CD4-positive, alpha-beta T cell (primary cell): ENCODE measurements at regions not wholly inside any gene's neighbourhood (a gene's known extent, or its start where the extent isn't known, plus 50 kb on each side); places are given as distances from the start of the nearest gene placed in this dataset.

Experiments
- ATAC-seq: fragments of 200-7000 bp; cut with Tn5 transposase; one replicate; pipeline ENCODE4 v1.10.0; 2022; ENCODE audit warnings: mild to moderate bottlenecking; ENCODE audit not compliant: poor library complexity
- CTCF ChIA-PET: fragments of 350-600 bp; sonication (Branson Sonifier 250); formaldehyde crosslinking; loops from one replicate; lab custom pipeline; 2021; ENCODE audit warnings: antibody characterized with exemption, inconsistent platforms; lab: Charles Lee
- POLR2A ChIA-PET: fragments of 350-600 bp; sonication (Branson Sonifier 250); formaldehyde crosslinking; loops from one replicate; lab custom pipeline; 2021; ENCODE audit warnings: antibody characterized with exemption, inconsistent platforms; lab: Charles Lee
- DNase-seq, 14 experiments: peaks; one replicate each; pipeline ENCODE4 v3.0.0-alpha.2; 2013 to 2020; ENCODE audit warnings: mixed read lengths in 2 of 14
- H3K27ac ChIP-seq, 2 donors: one replicate each; pipeline versions ENCODE4 v1.5.1 to v1.7.0; 2013; ENCODE audit warnings: low read length in 2 of 2, low read depth in 1 of 2, mild to moderate bottlenecking in 1 of 2
- H3K27me3 ChIP-seq, 2 experiments: 1 replicate in 1 of 2; 2 replicates in 1 of 2; pipeline versions ENCODE4 v1.6.1 to v1.7.0; 2013; ENCODE audit warnings: low read length in 2 of 2, control low read depth in 1 of 2, mild to moderate bottlenecking in 1 of 2, moderate library complexity in 1 of 2; ENCODE audit not compliant: insufficient read depth in 2 of 2, control insufficient read depth in 1 of 2
- H3K36me3 ChIP-seq: one replicate; pipeline ENCODE4 v1.6.1; 2013; ENCODE audit warnings: low read length, control low read depth; ENCODE audit not compliant: insufficient read depth
- H3K4me1 ChIP-seq: one replicate; pipeline ENCODE4 v1.6.1; 2013; ENCODE audit warnings: low read length, control low read depth; ENCODE audit not compliant: insufficient read depth
- H3K4me3 ChIP-seq: one replicate; pipeline ENCODE4 v1.5.1; 2013; ENCODE audit warnings: mild to moderate bottlenecking, low read length, moderate library complexity
- H3K9me3 ChIP-seq, 2 experiments: 1 replicate in 1 of 2; 2 replicates in 1 of 2; pipeline versions ENCODE4 v1.6.1 to v1.7.0; 2013; ENCODE audit warnings: low read length in 2 of 2, mild to moderate bottlenecking in 2 of 2, control low read depth in 1 of 2, moderate library complexity in 1 of 2; ENCODE audit not compliant: control insufficient read depth in 1 of 2, insufficient read depth in 1 of 2
- H3K27ac Mint-ChIP-seq: one replicate; pipeline ENCODE4 v1.8.0; 2020; ENCODE audit warnings: mixed read lengths
- H3K27me3 Mint-ChIP-seq: one replicate; pipeline ENCODE4 v1.8.0; 2021; ENCODE audit warnings: mixed read lengths
- H3K36me3 Mint-ChIP-seq: one replicate; pipeline ENCODE4 v1.8.0; 2021; ENCODE audit warnings: low read depth, mixed read lengths
- H3K4me1 Mint-ChIP-seq: one replicate; pipeline ENCODE4 v1.8.0; 2021; ENCODE audit warnings: low read depth, mixed read lengths
- H3K4me3 Mint-ChIP-seq: one replicate; pipeline ENCODE4 v1.8.0; 2020; ENCODE audit warnings: mild to moderate bottlenecking, mixed read lengths
- H3K9me3 Mint-ChIP-seq: one replicate; pipeline ENCODE4 v1.8.0; 2020; ENCODE audit warnings: mixed read lengths
- intact Hi-C, 2 experiments: fragments of 100-400 bp; cut with DNase I in 1 of 2; cut with micrococcal nuclease in 1 of 2; formaldehyde crosslinking; loops; one replicate each; pipeline versions ENCODE4 v1.15.1 to v1.9.0; 2023 to 2025; cut with DNase I, micrococcal nuclease
- TF ChIP-seq, protein P1 (sequence below): fragments of 200-600 bp; IDR thresholded peaks from one replicate; pipeline ENCODE4 v1.8.0; 2022; ENCODE audit warnings: antibody characterized with exemption, mild to moderate bottlenecking

DNA sequence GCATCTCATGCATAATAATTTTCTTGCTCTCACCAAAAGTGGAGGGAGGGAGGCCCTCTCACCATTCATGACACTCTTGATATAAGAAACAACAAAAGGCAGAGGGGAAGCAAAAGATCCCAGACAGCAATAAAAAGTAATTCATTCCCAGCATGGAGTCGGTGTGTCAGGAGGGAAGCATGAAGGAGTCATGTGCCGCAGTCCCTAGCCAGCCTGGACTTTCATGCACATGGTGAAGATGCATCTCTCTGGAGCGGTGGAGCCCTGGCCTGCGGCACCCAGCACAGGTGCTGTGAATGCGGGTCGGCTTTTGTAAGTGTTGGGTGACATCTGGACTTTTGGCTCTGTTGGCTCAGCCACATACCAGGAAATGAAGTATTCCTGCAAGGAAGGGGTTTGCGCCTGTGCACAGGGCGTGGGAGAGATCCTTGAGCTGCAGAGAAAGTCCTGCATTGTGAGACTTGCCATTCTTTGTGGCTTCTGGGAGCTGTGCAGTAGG is 119.4 kb downstream of the COPS8 start:
- no peaks in the 10 kb centered on the region for H3K36me3 Mint-ChIP-seq
- H3K27ac ChIP-seq = no peak overlapping the region
- H3K36me3 ChIP-seq = no peaks in the 10 kb centered on the region
- no peak for DNase-seq
- H3K9me3 ChIP-seq = no peaks in the 10 kb centered on the region
- H3K27me3 ChIP-seq = peaks cover 0 to 4% of the 10 kb centered on the region in 2 experiments
- no peak overlapping the region for H3K4me3 ChIP-seq
- no peak for ATAC-seq
- intact Hi-C loops = no loop called here
- TF ChIP-seq, protein P1, sequence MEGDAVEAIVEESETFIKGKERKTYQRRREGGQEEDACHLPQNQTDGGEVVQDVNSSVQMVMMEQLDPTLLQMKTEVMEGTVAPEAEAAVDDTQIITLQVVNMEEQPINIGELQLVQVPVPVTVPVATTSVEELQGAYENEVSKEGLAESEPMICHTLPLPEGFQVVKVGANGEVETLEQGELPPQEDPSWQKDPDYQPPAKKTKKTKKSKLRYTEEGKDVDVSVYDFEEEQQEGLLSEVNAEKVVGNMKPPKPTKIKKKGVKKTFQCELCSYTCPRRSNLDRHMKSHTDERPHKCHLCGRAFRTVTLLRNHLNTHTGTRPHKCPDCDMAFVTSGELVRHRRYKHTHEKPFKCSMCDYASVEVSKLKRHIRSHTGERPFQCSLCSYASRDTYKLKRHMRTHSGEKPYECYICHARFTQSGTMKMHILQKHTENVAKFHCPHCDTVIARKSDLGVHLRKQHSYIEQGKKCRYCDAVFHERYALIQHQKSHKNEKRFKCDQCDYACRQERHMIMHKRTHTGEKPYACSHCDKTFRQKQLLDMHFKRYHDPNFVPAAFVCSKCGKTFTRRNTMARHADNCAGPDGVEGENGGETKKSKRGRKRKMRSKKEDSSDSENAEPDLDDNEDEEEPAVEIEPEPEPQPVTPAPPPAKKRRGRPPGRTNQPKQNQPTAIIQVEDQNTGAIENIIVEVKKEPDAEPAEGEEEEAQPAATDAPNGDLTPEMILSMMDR = no peak
- no peaks in the 10 kb centered on the region for H3K4me1 Mint-ChIP-seq
- CTCF ChIA-PET = no interaction called here
- H3K27me3 Mint-ChIP-seq = peaks cover 27% of the 10 kb centered on the region
- no peaks in the 10 kb centered on the region for H3K9me3 Mint-ChIP-seq
- H3K4me1 ChIP-seq = no peaks in the 10 kb centered on the region
- H3K27ac Mint-ChIP-seq = no peak overlapping the region
- no peak overlapping the region for H3K4me3 Mint-ChIP-seq
- POLR2A ChIA-PET = no interaction called here

DNA sequence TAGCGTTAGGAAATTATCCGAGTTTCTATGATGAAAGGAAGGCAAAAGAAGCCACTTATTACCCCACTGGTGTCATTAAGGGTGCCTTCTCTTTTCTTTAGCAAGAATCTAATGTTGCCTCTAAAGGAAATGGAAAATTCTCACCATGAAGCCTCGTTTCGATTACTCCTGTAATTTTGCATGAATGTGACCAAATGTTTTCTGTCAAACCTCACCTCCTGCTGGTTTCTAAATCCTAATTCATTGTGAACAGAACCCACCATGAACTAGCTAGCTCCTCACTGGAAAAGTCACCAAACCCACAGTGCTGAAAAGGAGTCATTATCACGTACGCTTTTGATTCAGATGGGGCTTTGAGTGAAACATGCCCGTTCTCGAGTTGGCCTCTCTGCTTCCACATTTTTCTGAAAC is 119.9 kb downstream of the COPS8 start:
- CTCF ChIA-PET = no interaction called here
- DNase-seq = no peak
- peaks cover 31% of the 10 kb centered on the region for H3K27me3 Mint-ChIP-seq
- intact Hi-C loops = no loop called here
- no peak overlapping the region for H3K4me3 ChIP-seq
- H3K27me3 ChIP-seq = peaks cover 0 to 5% of the 10 kb centered on the region in 2 experiments
- no peaks in the 10 kb centered on the region for H3K36me3 ChIP-seq
- no peaks in the 10 kb centered on the region for H3K4me1 ChIP-seq
- H3K4me1 Mint-ChIP-seq = no peaks in the 10 kb centered on the region
- H3K36me3 Mint-ChIP-seq = no peaks in the 10 kb centered on the region
- H3K27ac ChIP-seq = no peak overlapping the region
- ATAC-seq = no peak
- no peak overlapping the region for H3K27ac Mint-ChIP-seq
- H3K9me3 Mint-ChIP-seq = no peaks in the 10 kb centered on the region
- POLR2A ChIA-PET = no interaction called here
- no peak overlapping the region for H3K4me3 Mint-ChIP-seq
- no peaks in the 10 kb centered on the region for H3K9me3 ChIP-seq
- TF ChIP-seq, protein P1 = no peak

- CTCF ChIA-PET = no interaction called here
- TF ChIP-seq, protein P1 = no peak
Measured at GRCh38 chr2:237207646-237208045, 122.0 kb downstream of the COPS8 start.

More at GRCh38 chr2:237207646-237208045, 122.0 kb downstream of the COPS8 start:
- Histone ChIP-seq H3K36me3 (no peaks in the 10 kb centered on the region), H3K27me3 (peaks cover 0 to 8% of the 10 kb centered on the region in 2 experiments), H3K4me3 (no peak overlapping the region), H3K4me1 (no peaks in the 10 kb centered on the region), H3K9me3 (peaks cover 0 to 8% of the 10 kb centered on the region in 2 experiments), H3K27ac (no peak overlapping the region)
- POLR2A ChIA-PET = no interaction called here
- H3K36me3 Mint-ChIP-seq = no peaks in the 10 kb centered on the region
- no peaks in the 10 kb centered on the region for H3K9me3 Mint-ChIP-seq
- H3K4me3 Mint-ChIP-seq = no peak overlapping the region
- H3K27me3 Mint-ChIP-seq = peaks cover 33% of the 10 kb centered on the region
- DNase-seq = no peak
- no peak for ATAC-seq
- intact Hi-C loops = no loop called here
- no peaks in the 10 kb centered on the region for H3K4me1 Mint-ChIP-seq
- H3K27ac Mint-ChIP-seq = no peak overlapping the region
